ENCODE measurements at regions not wholly inside any gene's neighbourhood (a gene's known extent, or its start where the extent isn't known, plus 50 kb on each side); places are given as distances from the start of the nearest gene placed in this dataset.

DNA sequence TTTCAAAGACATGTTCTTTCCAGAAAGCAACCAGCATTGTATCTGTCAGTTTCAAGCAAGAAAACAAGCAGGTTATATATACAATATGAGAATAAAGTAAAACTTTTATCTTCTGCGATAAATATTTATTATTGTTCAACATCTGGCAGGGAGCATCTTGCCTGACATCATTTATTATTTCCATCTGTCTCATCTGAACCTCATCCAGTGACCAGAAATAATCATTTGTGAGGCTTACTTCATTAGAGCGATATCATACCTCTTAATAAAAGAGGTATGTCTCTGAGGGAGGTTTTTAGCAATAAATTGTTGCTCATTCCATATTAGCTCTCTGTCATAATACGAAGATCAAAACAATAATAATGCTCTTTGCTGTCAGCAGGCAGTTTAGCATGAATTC is 226.1 kb downstream of the CDC14C start:
- Mint-ChIP-seq H3K27ac (no peak overlapping the region), H3K27me3 (ENCODE audit: low read depth, poor library complexity) (no peaks in the 10 kb centered on the region), H3K9me3 (no peaks in the 10 kb centered on the region), H3K36me3 (ENCODE audit: low read depth) (no peaks in the 10 kb centered on the region), H3K4me3 (no peak overlapping the region), H3K4me1 (peaks cover 5% of the 10 kb centered on the region)
- TF ChIP-seq, protein P1, sequence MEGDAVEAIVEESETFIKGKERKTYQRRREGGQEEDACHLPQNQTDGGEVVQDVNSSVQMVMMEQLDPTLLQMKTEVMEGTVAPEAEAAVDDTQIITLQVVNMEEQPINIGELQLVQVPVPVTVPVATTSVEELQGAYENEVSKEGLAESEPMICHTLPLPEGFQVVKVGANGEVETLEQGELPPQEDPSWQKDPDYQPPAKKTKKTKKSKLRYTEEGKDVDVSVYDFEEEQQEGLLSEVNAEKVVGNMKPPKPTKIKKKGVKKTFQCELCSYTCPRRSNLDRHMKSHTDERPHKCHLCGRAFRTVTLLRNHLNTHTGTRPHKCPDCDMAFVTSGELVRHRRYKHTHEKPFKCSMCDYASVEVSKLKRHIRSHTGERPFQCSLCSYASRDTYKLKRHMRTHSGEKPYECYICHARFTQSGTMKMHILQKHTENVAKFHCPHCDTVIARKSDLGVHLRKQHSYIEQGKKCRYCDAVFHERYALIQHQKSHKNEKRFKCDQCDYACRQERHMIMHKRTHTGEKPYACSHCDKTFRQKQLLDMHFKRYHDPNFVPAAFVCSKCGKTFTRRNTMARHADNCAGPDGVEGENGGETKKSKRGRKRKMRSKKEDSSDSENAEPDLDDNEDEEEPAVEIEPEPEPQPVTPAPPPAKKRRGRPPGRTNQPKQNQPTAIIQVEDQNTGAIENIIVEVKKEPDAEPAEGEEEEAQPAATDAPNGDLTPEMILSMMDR (IDR thresholded peaks at IDR 0.05), result no peak
- DNase-seq, result no peak

DNA sequence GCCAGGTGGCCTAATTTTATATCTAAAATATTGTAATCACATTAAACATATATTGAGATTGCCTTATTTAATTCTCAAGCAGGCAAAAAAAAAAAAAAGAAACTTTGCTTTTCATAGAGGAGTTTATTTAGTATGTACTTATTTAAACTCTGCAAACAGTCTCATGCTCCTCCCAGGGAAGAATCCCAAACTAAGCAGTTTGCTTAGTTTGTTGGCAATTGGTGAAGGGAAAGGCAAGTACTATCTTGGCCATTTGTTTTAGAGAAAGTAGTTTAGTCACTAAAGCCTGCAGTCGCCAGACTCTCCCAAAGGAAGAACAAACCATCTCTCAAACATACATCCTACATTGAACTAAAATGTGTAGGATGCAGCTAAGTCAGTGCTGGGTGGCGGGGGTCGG is 226.8 kb downstream of the CDC14C start:
- no peak for DNase-seq
- TF ChIP-seq, protein P1 (IDR thresholded peaks at IDR 0.05), result no peak
- Mint-ChIP-seq H3K4me3 (no peak overlapping the region), H3K36me3 (ENCODE audit: low read depth) (no peaks in the 10 kb centered on the region), H3K4me1 (peaks cover 5% of the 10 kb centered on the region), H3K27me3 (ENCODE audit: low read depth, poor library complexity) (no peaks in the 10 kb centered on the region), H3K9me3 (no peaks in the 10 kb centered on the region), H3K27ac (no peak overlapping the region)

- H3K27me3 Mint-ChIP-seq (ENCODE audit: low read depth, poor library complexity), result peaks cover 3% of the 10 kb centered on the region
- no peak overlapping the region for H3K27ac Mint-ChIP-seq
- no peak for DNase-seq
- H3K4me1 Mint-ChIP-seq, result peaks cover 5% of the 10 kb centered on the region
- H3K9me3 Mint-ChIP-seq, result peaks cover 3% of the 10 kb centered on the region
- no peaks in the 10 kb centered on the region for H3K36me3 Mint-ChIP-seq (ENCODE audit: low read depth)
- TF ChIP-seq, protein P1 (IDR thresholded peaks at IDR 0.05), result no peak
- no peak overlapping the region for H3K4me3 Mint-ChIP-seq
Observed at GRCh38 chr7:49158321-49158720, 234.0 kb downstream of the CDC14C start.

DNA sequence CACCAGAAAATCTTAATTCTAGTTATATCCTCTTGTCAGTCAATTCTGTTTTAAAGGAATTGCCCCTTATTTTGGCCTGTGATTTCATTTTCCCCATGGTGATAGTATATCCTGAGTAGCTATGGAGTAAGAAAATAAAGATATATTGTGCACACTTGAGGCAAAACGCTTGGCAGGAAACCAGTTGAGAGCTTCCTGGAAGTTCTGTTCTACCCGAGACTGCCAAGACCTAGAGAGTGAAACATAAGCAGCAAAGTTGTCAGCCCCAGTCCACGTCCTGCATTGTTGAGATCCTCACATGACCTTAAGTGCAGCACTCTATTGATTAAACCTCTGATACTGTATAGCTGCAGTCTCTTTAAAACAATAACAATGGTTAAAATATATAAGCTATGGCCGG is 235.2 kb downstream of the CDC14C start:
- no peaks in the 10 kb centered on the region for H3K4me1 Mint-ChIP-seq
- no peak overlapping the region for H3K4me3 Mint-ChIP-seq
- H3K36me3 Mint-ChIP-seq (ENCODE audit: low read depth), result no peaks in the 10 kb centered on the region
- H3K9me3 Mint-ChIP-seq, result peaks cover 3% of the 10 kb centered on the region
- TF ChIP-seq, protein P1 (IDR thresholded peaks at IDR 0.05), result no peak
- H3K27ac Mint-ChIP-seq, result no peak overlapping the region
- no peak for DNase-seq
- peaks cover 3% of the 10 kb centered on the region for H3K27me3 Mint-ChIP-seq (ENCODE audit: low read depth, poor library complexity)

DNA sequence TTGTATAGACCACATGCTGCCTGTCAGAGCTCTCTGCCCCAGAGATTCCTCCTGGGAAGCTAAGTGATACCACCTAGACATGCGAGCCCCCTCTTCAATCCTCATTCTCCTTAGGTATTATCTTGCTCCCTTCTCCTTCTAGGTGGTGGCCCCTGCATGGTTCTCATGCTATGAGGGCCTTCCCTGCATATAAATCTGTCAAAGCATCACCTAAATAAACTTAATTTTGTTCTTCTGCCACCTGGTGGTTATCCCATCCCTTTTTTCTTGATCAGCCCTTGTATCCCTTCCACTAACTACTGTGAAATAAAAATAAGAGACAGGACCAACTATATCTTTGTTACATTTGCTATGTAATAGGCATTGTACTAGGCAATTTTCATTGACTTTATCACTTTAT is 242.1 kb downstream of the CDC14C start:
- no peak for DNase-seq
- Mint-ChIP-seq H3K9me3 (no peaks in the 10 kb centered on the region), H3K27ac (no peak overlapping the region), H3K4me3 (no peak overlapping the region), H3K27me3 (ENCODE audit: low read depth, poor library complexity) (peaks cover 3% of the 10 kb centered on the region), H3K36me3 (ENCODE audit: low read depth) (no peaks in the 10 kb centered on the region), H3K4me1 (no peaks in the 10 kb centered on the region)
- TF ChIP-seq, protein P1 (IDR thresholded peaks at IDR 0.05), result no peak

DNA sequence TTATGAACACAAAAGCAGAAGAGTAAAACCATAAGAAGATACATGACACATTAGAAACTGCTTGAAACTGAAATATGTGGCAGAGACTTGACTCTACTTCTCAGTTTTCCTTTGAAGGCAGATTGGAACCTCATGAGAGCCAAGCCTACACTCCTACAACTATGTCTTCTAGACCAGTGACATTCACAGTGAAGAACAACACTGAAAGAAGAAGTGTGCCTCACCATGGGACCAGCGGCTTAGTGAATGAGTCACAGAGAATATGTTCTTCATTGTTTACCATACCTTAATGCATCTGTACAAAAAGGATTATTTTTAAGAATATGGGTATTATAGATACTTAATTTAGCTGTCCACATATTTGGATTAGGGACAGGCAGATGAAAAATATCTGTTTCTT is 248.3 kb downstream of the CDC14C start:
- Mint-ChIP-seq H3K36me3 (ENCODE audit: low read depth) (no peaks in the 10 kb centered on the region), H3K27me3 (ENCODE audit: low read depth, poor library complexity) (no peaks in the 10 kb centered on the region), H3K9me3 (no peaks in the 10 kb centered on the region), H3K4me1 (no peaks in the 10 kb centered on the region), H3K4me3 (no peak overlapping the region), H3K27ac (no peak overlapping the region)
- no peak for DNase-seq
- TF ChIP-seq, protein P1 (IDR thresholded peaks at IDR 0.05), result no peak
